K562 (cell line): ENCODE measurements at regions not wholly inside any gene's neighbourhood (a gene's known extent, or its start where the extent isn't known, plus 50 kb on each side); places are given as distances from the start of the nearest gene placed in this dataset.

Source experiments
- ATAC-seq: fragments of 200-7000 bp; cut with Tn5 transposase; 3 replicates; pipeline ENCODE4 v1.9.1; 2020; ENCODE audit warnings: moderate library complexity
- BruUV-seq: library from RNA; stranded (reverse); fragments of 400-500 nt; replicated peaks from 2 replicates; lab custom pipeline; 2021; lab: Mats Ljungman, UMichigan
- CTCF ChIA-PET: fragments of 300-600 bp; formaldehyde crosslinking; extraction: SDS; loops from one replicate; lab custom pipeline; 2021; ENCODE audit warnings: low intra/inter-chr PET ratio; lab: Yijun Ruan, JAX
- POLR2A ChIA-PET: fragments of 300-600, 350-650 bp; sonication (Branson Sonifier 250); formaldehyde crosslinking; extraction: SDS; loops from one replicate; lab custom pipeline; 2021; ENCODE audit warnings: antibody characterized with exemption, inconsistent platforms; lab: Yijun Ruan, JAX
- DNase-seq, 4 experiments: peaks; one replicate each; pipeline versions ENCODE4 v3.0.0 to v3.0.0-alpha.2; 2011 to 2018; ENCODE audit warnings: low spot score in 3 of 4, mixed read lengths in 3 of 4; ENCODE audit errors: extremely low read depth in 1 of 4
- FAIRE-seq: peaks from 2 replicates; lab custom pipeline; 2011; peaks lifted over from hg19 to GRCh38; lab: Jason Lieb, UNC
- H2AFZ ChIP-seq: 2 replicates; pipeline ENCODE4 v1.6.0; 2011; ENCODE audit warnings: low read depth, low read length, control low read depth, inconsistent platforms
- H3K27ac ChIP-seq: fragments of 200-600 bp; 3 replicates; pipeline ENCODE4 v1.8.0; 2011; ENCODE audit warnings: low read depth, mild to moderate bottlenecking, control low read depth, inconsistent platforms, low read length, moderate library complexity, mixed read lengths; ENCODE audit errors: extremely low read depth
- H3K27me3 ChIP-seq, 2 experiments: fragments of 300-600 bp in 1 of 2; 2 replicates in 1 of 2; 3 replicates in 1 of 2; pipeline versions ENCODE4 v1.6.0 to v1.8.0; 2011; ENCODE audit warnings: inconsistent platforms in 2 of 2, low read length in 2 of 2, mild to moderate bottlenecking in 1 of 2, mixed read lengths in 1 of 2, moderate library complexity in 1 of 2; ENCODE audit not compliant: control insufficient read depth in 2 of 2, insufficient read depth in 2 of 2
- H3K36me3 ChIP-seq: fragments of 300-600 bp; 3 replicates; pipeline ENCODE4 v1.8.0; 2011; ENCODE audit warnings: mild to moderate bottlenecking, low read length, inconsistent platforms; ENCODE audit not compliant: control insufficient read depth, insufficient read depth
- H3K4me1 ChIP-seq, 2 experiments: fragments of 200-600 bp in 1 of 2; replicated peaks in 1 of 2; 2 replicates in 1 of 2; 3 replicates in 1 of 2; pipeline versions ENCODE4 v1.5.1 to v1.8.0; 2011; ENCODE audit warnings: inconsistent platforms in 2 of 2, low read length in 2 of 2, mild to moderate bottlenecking in 1 of 2, mixed read lengths in 1 of 2, moderate library complexity in 1 of 2; ENCODE audit not compliant: control insufficient read depth in 2 of 2, insufficient read depth in 2 of 2
- H3K4me2 ChIP-seq: 2 replicates; pipeline ENCODE4 v1.6.1; 2011; ENCODE audit warnings: low read length, control low read depth, inconsistent platforms, mixed read lengths; ENCODE audit not compliant: insufficient read depth
- H3K4me3 ChIP-seq: fragments of 200-600 bp; sonication (generic), shearing (Covaris generic); 2 replicates; pipeline ENCODE4 v1.5.1; 2016; ENCODE audit warnings: control low read depth, inconsistent platforms
- H3K79me2 ChIP-seq: fragments of 200-600 bp; 3 replicates; pipeline ENCODE4 v1.8.0; 2011; ENCODE audit warnings: low read length, inconsistent platforms; ENCODE audit not compliant: control insufficient read depth, insufficient read depth
- H3K9ac ChIP-seq, 2 experiments: 2 replicates each; pipeline versions ENCODE4 v1.6.0 to v1.6.1; 2011; ENCODE audit warnings: low read depth in 2 of 2, low read length in 2 of 2, control low read depth in 1 of 2, inconsistent platforms in 1 of 2, mild to moderate bottlenecking in 1 of 2, mixed read lengths in 1 of 2; ENCODE audit not compliant: insufficient read depth in 1 of 2
- H3K9me1 ChIP-seq: one replicate; pipeline ENCODE4 v1.6.0; 2011; ENCODE audit warnings: inconsistent platforms, mild to moderate bottlenecking, low read length, moderate library complexity; ENCODE audit not compliant: control insufficient read depth, insufficient read depth
- H3K9me3 ChIP-seq: replicated peaks from 2 replicates; pipeline ENCODE4 v1.5.1; 2011; ENCODE audit warnings: low read depth, low read length, inconsistent platforms; ENCODE audit not compliant: control insufficient read depth, insufficient read depth
- H4K20me1 ChIP-seq: replicated peaks from 2 replicates; pipeline ENCODE4 v1.6.1; 2011; ENCODE audit warnings: low read length, inconsistent platforms, mixed read lengths; ENCODE audit not compliant: control insufficient read depth, insufficient read depth
- ARHGAP35 ChIP-seq: fragments of 450-650 bp; IDR thresholded peaks from 2 replicates; pipeline ENCODE4 v1.6.1; 2018; ENCODE audit not compliant: partially characterized antibody
- ATF3 ChIP-seq, 2 experiments: fragments of 450-650 bp in 1 of 2; sonication (generic) in 1 of 2; formaldehyde crosslinking in 1 of 2; IDR thresholded peaks in 1 of 2; conservative IDR thresholded peaks in 1 of 2; 2 replicates each; pipeline versions ENCODE4 v1.6.1 to v1.8.1; 2016 to 2023; ENCODE audit warnings: mild to moderate bottlenecking in 2 of 2, moderate library complexity in 2 of 2, inconsistent platforms in 1 of 2, missing genetic modification reagents in 1 of 2
- BDP1 ChIP-seq: IDR thresholded peaks from 3 replicates; pipeline ENCODE4 v1.6.1; 2011; ENCODE audit not compliant: insufficient read length, insufficient read depth
- CHCHD3 ChIP-seq: fragments of 250-450 bp; sonication (Bioruptor Pico); IDR thresholded peaks from 2 replicates; pipeline ENCODE4 v2.1.2; 2022; ENCODE audit warnings: mild to moderate bottlenecking
- DDX20 ChIP-seq: fragments of 450-650 bp; IDR thresholded peaks from 2 replicates; pipeline ENCODE4 v1.6.1; 2016; ENCODE audit warnings: missing genetic modification characterization, low read depth, mild to moderate bottlenecking, missing compliant biosample characterization, moderate library complexity
- DIDO1 ChIP-seq: fragments of 450-650 bp; IDR thresholded peaks from 2 replicates; pipeline ENCODE4 v1.6.1; 2016; ENCODE audit warnings: low read depth, missing biosample characterization, missing genetic modification characterization
- EZH2 ChIP-seq: IDR thresholded peaks from 2 replicates; pipeline ENCODE4 v1.6.1; 2012; ENCODE audit warnings: low read depth, mild to moderate bottlenecking, inconsistent platforms, low read length, borderline replicate concordance
- FIP1L1 ChIP-seq: fragments of 200-400 bp; formaldehyde crosslinking; IDR thresholded peaks from 2 replicates; pipeline ENCODE4 v1.6.1; 2018; ENCODE audit warnings: mild to moderate bottlenecking, low read depth, low read length; ENCODE audit not compliant: poor library complexity, severe bottlenecking
- HNRNPUL1 ChIP-seq: fragments of 200-400 bp; formaldehyde crosslinking; IDR thresholded peaks from 2 replicates; pipeline ENCODE4 v1.6.1; 2017; ENCODE audit warnings: low read length
- KAT2B ChIP-seq: IDR thresholded peaks from one replicate; pipeline ENCODE4 v1.6.1; 2012; ENCODE audit warnings: low read depth, mild to moderate bottlenecking, control low read depth, inconsistent platforms, low read length, moderate library complexity
- KDM1A ChIP-seq, 2 experiments: fragments of 450-650 bp; IDR thresholded peaks; 2 replicates each; pipeline ENCODE4 v1.6.1; 2016; ENCODE audit warnings: mild to moderate bottlenecking in 2 of 2
- MAFG ChIP-seq: fragments of 450-650 bp; conservative IDR thresholded peaks from 2 replicates; pipeline ENCODE4 v1.6.1; 2016; ENCODE audit warnings: missing genetic modification characterization, missing compliant biosample characterization
- NR4A1 ChIP-seq, 2 experiments: fragments of 250-450 bp in 1 of 2; fragments of 450-650 bp in 1 of 2; sonication (Bioruptor Pico) in 1 of 2; IDR thresholded peaks; 2 replicates each; pipeline versions ENCODE4 v1.4.0 to v1.6.1; 2016 to 2020; ENCODE audit warnings: mild to moderate bottlenecking in 2 of 2, missing compliant biosample characterization in 1 of 2, missing genetic modification characterization in 1 of 2, moderate library complexity in 1 of 2
- RHOXF2B ChIP-seq: fragments of 250-450 bp; sonication (Bioruptor Pico); conservative IDR thresholded peaks from 2 replicates; pipeline ENCODE4 v1.5.1; 2021
- TAF15 ChIP-seq: fragments of 200-400 bp; formaldehyde crosslinking; IDR thresholded peaks from 2 replicates; pipeline ENCODE4 v1.6.1; 2017; ENCODE audit warnings: mild to moderate bottlenecking, low read depth, low read length, moderate library complexity
- TEAD4 ChIP-seq, 2 experiments: sonication (generic) in 1 of 2; formaldehyde crosslinking in 1 of 2; IDR thresholded peaks; 2 replicates each; pipeline versions ENCODE4 v1.6.1 to v1.8.0; 2012 to 2022; ENCODE audit warnings: borderline replicate concordance in 1 of 2, inconsistent platforms in 1 of 2, low read length in 1 of 2, mild to moderate bottlenecking in 1 of 2, missing genetic modification reagents in 1 of 2
- ZNF174 ChIP-seq: fragments of 250-450 bp; sonication (Bioruptor Pico); IDR thresholded peaks from 2 replicates; pipeline ENCODE4 v1.4.0; 2020; ENCODE audit warnings: mild to moderate bottlenecking
- ZNF197 ChIP-seq: fragments of 200-800 bp; sonication (Bioruptor generic); IDR thresholded peaks from 2 replicates; pipeline ENCODE4 v1.6.1; 2016; ENCODE audit warnings: low read depth, missing genetic modification characterization, missing compliant biosample characterization
- ZNF347 ChIP-seq: fragments of 450-650 bp; formaldehyde crosslinking; IDR thresholded peaks from 2 replicates; pipeline ENCODE4 v1.4.0; 2020; ENCODE audit warnings: low read depth, mild to moderate bottlenecking, moderate library complexity
- ZNF511 ChIP-seq: sonication (generic); formaldehyde crosslinking; IDR thresholded peaks from 2 replicates; pipeline ENCODE4 v1.8.0; 2022; ENCODE audit warnings: mild to moderate bottlenecking, missing genetic modification reagents
- ZNF57 ChIP-seq: fragments of 450-650 bp; formaldehyde crosslinking; IDR thresholded peaks from 2 replicates; pipeline ENCODE4 v1.4.0; 2020; ENCODE audit warnings: mild to moderate bottlenecking, moderate library complexity
- ZNF778 ChIP-seq: fragments of 450-650 bp; formaldehyde crosslinking; IDR thresholded peaks from 2 replicates; pipeline ENCODE4 v1.4.0; 2020; ENCODE audit warnings: mild to moderate bottlenecking, moderate library complexity
- WGBS: fragments of 100-300 bp; shearing (Covaris generic); methylation state at CpG from one replicate; pipeline ENCODE4 v1.1.6; 2016; ENCODE audit warnings: low coverage, mixed read lengths; ENCODE audit not compliant: insufficient coverage; ENCODE audit errors: missing lambda C conversion rate; 5-methylcytosine and 5-hydroxymethylcytosine counted together
- in situ Hi-C: fragments of 300-500 bp; cut with MboI; formaldehyde crosslinking; loops from 4 replicates; pipeline ENCODE4 v1.15.0; 2018; ENCODE audit warnings: inconsistent platforms, mixed read lengths
- intact Hi-C: fragments of 100-400 bp; cut with micrococcal nuclease; formaldehyde crosslinking; loops from 2 replicates; pipeline ENCODE4 v1.14.2; 2022

- Histone ChIP-seq H3K4me3 (no peak overlapping the region), H3K27me3 (no peaks in the 10 kb centered on the region), H3K9ac (0 out of 4 replicates have a peak overlapping the region, but pooled peaks of 1 of the 2 experiments have one; percentile 15), H3K36me3 (no peaks in the 10 kb centered on the region), H3K79me2 (no peaks in the 10 kb centered on the region), H3K27ac (peak overlapping the region; percentile 18; the same call in 2 of the 3 replicates), H3K4me2 (peak overlapping the region; percentile 54), H4K20me1 (no peaks in the 10 kb centered on the region), H3K4me1 (peaks cover 0 to 25% of the 10 kb centered on the region in 2 experiments; a peak in 3 of 5 replicates), H2AFZ (peak overlapping the region; percentile 89), H3K9me1 (no peaks in the 10 kb centered on the region), H3K9me3 (no peaks in the 10 kb centered on the region)
- no peak for FAIRE-seq
- in situ Hi-C loops = no loop called here
- 17% methylated on average over 5 of the region's 5 CpGs for WGBS
- DNase-seq = peak in 1 of 4 experiments; percentile 60
- ChIA-PET CTCF (interaction anchor here (0.7 kb wide), 1 partner anchor 729 kb away, joined by 3 read pairs; no protein-coding TSS in a partner anchor), POLR2A (no interaction called here)
- BruUV-seq = no TSS peak
- ATAC-seq = peak; percentile 63
- intact Hi-C loops = loop anchor here (5.0 to 10.0 kb wide), 2 partner anchors 66 to 418 kb away; no protein-coding TSS in a partner anchor
- no peak for TF ChIP-seq MAFG
- TF ChIP-seq NR4A1 (CRISPR knock-in tag; IDR thresholded peaks at IDR 0.05) = peak; percentile 92
- TF ChIP-seq NR4A1 (tag; IDR thresholded peaks at IDR 0.05) = peak; percentile 86
- TF ChIP-seq HNRNPUL1 = no peak
- TF ChIP-seq KDM1A (IDR thresholded peaks at IDR 0.05) = 0 out of 4 replicates have a peak, but pooled peaks of 1 of the 2 experiments have one; percentile 15
- TF ChIP-seq ARHGAP35 = no peak
- TF ChIP-seq ZNF57 (CRISPR knock-in tag) = no peak
- no peak for TF ChIP-seq EZH2
- no peak for TF ChIP-seq RHOXF2B (CRISPR knock-in tag)
- no peak for TF ChIP-seq ATF3 (IDR thresholded peaks at IDR 0.05)
- TF ChIP-seq ATF3 (CRISPR knock-in tag; conservative IDR thresholded peaks at IDR 0.05) = no peak
- no peak for TF ChIP-seq TAF15
- TF ChIP-seq BDP1 = no peak
- TF ChIP-seq KAT2B = no peak
- TF ChIP-seq FIP1L1 = no peak
- TF ChIP-seq ZNF347 (CRISPR knock-in tag) = no peak
- peak; percentile 86 for TF ChIP-seq ZNF174
- TF ChIP-seq CHCHD3 = no peak
- TF ChIP-seq DIDO1 (tag) = peak; percentile 74; the same call in 1 of the 2 replicates
- TF ChIP-seq DDX20 (tag) = peak; percentile 89
- no peak for TF ChIP-seq ZNF778 (CRISPR knock-in tag)
- TF ChIP-seq TEAD4 (IDR thresholded peaks at IDR 0.05; ENCODE audit: low read length) = peak; percentile 81
- no peak for TF ChIP-seq TEAD4 (CRISPR knock-in tag; IDR thresholded peaks at IDR 0.05; ENCODE audit: borderline replicate concordance)
- no peak for TF ChIP-seq ZNF511
- peak; percentile 89 for TF ChIP-seq ZNF197 (CRISPR knock-in tag)
These were observed 273.7 kb downstream of the SEMA3D start for GRCh38 chr7:84912993-84913635.
